WTC11 (cell line): ENCODE measurements at regions not wholly inside any gene's neighbourhood (a gene's known extent, or its start where the extent isn't known, plus 50 kb on each side); places are given as distances from the start of the nearest gene placed in this dataset.

ENCODE experiments used
- ATF1 ChIP-seq: sonication (generic); formaldehyde crosslinking; IDR thresholded peaks from 2 replicates; pipeline ENCODE4 v1.8.1; 2023; ENCODE audit warnings: mild to moderate bottlenecking, moderate library complexity, missing genetic modification reagents
- SOX15 ChIP-seq: fragments of 250-450 bp; sonication (Bioruptor Pico); IDR thresholded peaks from 2 replicates; pipeline ENCODE4 v1.9.0; 2021; ENCODE audit warnings: mild to moderate bottlenecking
- SP1 ChIP-seq: sonication (generic); formaldehyde crosslinking; conservative IDR thresholded peaks from 2 replicates; pipeline ENCODE4 v1.8.1; 2022; ENCODE audit warnings: missing genetic modification reagents
- ZNF219 ChIP-seq: sonication (generic); formaldehyde crosslinking; IDR thresholded peaks from 2 replicates; pipeline ENCODE4 v1.8.0; 2023; ENCODE audit warnings: missing genetic modification reagents, mild to moderate bottlenecking, borderline replicate concordance
- ZNF671 ChIP-seq: fragments of 250-450 bp; sonication (Bioruptor Pico); IDR thresholded peaks from 2 replicates; pipeline ENCODE4 v1.8.0; 2021; ENCODE audit warnings: mild to moderate bottlenecking
- TF ChIP-seq, protein P1 (sequence below): fragments of 200-600 bp; IDR thresholded peaks from 2 replicates; pipeline ENCODE4 v1.8.0; 2022; ENCODE audit warnings: antibody characterized with exemption
- TF ChIP-seq, protein P2 (sequence below): sonication (generic); formaldehyde crosslinking; IDR thresholded peaks from 2 replicates; pipeline ENCODE4 v1.8.1; 2023; ENCODE audit warnings: mild to moderate bottlenecking, moderate library complexity, missing genetic modification reagents

DNA sequence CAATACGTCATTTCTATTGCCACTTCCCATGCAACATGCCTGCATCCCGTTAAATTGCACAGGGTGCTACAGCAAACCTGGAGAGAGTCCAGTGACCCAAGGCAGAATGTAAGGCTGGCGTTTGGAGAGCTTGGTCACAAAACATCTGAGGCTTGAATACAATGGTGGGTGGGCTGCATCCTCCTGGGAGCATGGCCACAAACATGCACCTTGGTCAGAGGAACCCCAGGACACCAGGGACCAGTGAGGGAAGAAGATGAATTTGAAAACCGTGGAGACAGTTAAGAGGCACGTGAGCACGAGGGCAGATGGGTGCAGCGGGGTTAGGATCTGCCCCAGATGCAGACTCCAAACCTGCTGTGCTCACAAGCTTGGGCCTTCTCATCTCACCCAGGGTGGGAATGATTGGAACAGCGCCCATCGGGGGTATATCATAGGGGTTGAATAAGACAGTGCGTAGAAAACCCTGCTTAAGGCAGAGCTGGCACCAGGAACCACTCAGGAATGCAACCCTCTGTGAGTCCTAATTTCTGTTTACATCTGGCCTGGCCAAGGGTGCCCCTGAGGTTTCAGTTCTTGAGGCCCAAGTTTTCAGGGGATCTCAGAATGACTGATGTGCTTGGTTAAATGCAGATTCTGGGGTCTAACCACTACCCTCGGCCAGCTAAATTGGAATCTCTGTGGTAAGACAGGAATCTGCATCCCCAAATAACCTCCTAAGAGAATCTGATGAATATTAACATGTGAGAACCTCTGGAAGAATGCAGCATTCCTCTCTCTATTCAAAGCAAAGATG lies 97.2 kb downstream of the ARL4C start:
- TF ChIP-seq, protein P1, sequence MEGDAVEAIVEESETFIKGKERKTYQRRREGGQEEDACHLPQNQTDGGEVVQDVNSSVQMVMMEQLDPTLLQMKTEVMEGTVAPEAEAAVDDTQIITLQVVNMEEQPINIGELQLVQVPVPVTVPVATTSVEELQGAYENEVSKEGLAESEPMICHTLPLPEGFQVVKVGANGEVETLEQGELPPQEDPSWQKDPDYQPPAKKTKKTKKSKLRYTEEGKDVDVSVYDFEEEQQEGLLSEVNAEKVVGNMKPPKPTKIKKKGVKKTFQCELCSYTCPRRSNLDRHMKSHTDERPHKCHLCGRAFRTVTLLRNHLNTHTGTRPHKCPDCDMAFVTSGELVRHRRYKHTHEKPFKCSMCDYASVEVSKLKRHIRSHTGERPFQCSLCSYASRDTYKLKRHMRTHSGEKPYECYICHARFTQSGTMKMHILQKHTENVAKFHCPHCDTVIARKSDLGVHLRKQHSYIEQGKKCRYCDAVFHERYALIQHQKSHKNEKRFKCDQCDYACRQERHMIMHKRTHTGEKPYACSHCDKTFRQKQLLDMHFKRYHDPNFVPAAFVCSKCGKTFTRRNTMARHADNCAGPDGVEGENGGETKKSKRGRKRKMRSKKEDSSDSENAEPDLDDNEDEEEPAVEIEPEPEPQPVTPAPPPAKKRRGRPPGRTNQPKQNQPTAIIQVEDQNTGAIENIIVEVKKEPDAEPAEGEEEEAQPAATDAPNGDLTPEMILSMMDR: no peak
- TF ChIP-seq ZNF219 (CRISPR knock-in tag) (no peak), SOX15 (CRISPR knock-in tag) (no peak), ATF1 (CRISPR knock-in tag) (no peak), SP1 (CRISPR knock-in tag) (no peak), ZNF671 (CRISPR knock-in tag) (no peak)
- TF ChIP-seq, protein P2, sequence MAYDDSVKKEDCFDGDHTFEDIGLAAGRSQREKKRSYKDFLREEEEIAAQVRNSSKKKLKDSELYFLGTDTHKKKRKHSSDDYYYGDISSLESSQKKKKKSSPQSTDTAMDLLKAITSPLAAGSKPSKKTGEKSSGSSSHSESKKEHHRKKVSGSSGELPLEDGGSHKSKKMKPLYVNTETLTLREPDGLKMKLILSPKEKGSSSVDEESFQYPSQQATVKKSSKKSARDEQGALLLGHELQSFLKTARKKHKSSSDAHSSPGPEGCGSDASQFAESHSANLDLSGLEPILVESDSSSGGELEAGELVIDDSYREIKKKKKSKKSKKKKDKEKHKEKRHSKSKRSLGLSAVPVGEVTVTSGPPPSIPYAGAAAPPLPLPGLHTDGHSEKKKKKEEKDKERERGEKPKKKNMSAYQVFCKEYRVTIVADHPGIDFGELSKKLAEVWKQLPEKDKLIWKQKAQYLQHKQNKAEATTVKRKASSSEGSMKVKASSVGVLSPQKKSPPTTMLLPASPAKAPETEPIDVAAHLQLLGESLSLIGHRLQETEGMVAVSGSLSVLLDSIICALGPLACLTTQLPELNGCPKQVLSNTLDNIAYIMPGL: no peak
